K562 (cell line): ENCODE measurements at regions not wholly inside any gene's neighbourhood (a gene's known extent, or its start where the extent isn't known, plus 50 kb on each side); places are given as distances from the start of the nearest gene placed in this dataset.

Experiments used
- CTCF ChIP-seq, 3 experiments: IDR thresholded peaks in 2 of 3; conservative IDR thresholded peaks in 1 of 3; 2 replicates each; pipeline ENCODE4 v1.5.1; 2011 to 2012; ENCODE audit warnings: low read length in 3 of 3, mild to moderate bottlenecking in 3 of 3, control low read depth in 2 of 3, improper control_type of control experiment in 1 of 3, inconsistent platforms in 1 of 3, low read depth in 1 of 3, mixed read lengths in 1 of 3, moderate library complexity in 1 of 3; ENCODE audit not compliant: insufficient read depth in 2 of 3
- ELK1 ChIP-seq: sonication (generic); formaldehyde crosslinking; IDR thresholded peaks from 2 replicates; pipeline ENCODE4 v1.8.1; 2022; ENCODE audit warnings: missing genetic modification reagents
- KDM5B ChIP-seq: fragments of 200-600 bp; sonication (generic); IDR thresholded peaks from 2 replicates; pipeline ENCODE4 v1.6.1; 2012; ENCODE audit warnings: low read depth, mild to moderate bottlenecking, moderate library complexity, low read length, control low read depth, inconsistent platforms; ENCODE audit not compliant: insufficient replicate concordance
- POLR2AphosphoS5 ChIP-seq: IDR thresholded peaks from 2 replicates; pipeline ENCODE4 v1.6.1; 2011; ENCODE audit warnings: mild to moderate bottlenecking, low read depth, low read length, moderate library complexity; ENCODE audit not compliant: control insufficient read depth, insufficient read depth
- PTRF ChIP-seq: fragments of 450-650 bp; IDR thresholded peaks from 2 replicates; pipeline ENCODE4 v1.6.1; 2016; ENCODE audit warnings: mild to moderate bottlenecking, missing genetic modification characterization, missing compliant biosample characterization
- SREBF2 ChIP-seq: sonication (generic); formaldehyde crosslinking; IDR thresholded peaks from 2 replicates; pipeline ENCODE4 v1.4.0; 2020; ENCODE audit warnings: mild to moderate bottlenecking, missing genetic modification reagents
- XRCC4 ChIP-seq: IDR thresholded peaks from one replicate; pipeline ENCODE4 v1.6.1; 2011; ENCODE audit not compliant: insufficient read depth, insufficient read length; ENCODE audit errors: extremely low read depth
- ZNF274 ChIP-seq: IDR thresholded peaks from 2 replicates; pipeline ENCODE4 v1.6.1; 2011; ENCODE audit warnings: low read depth, mild to moderate bottlenecking, low read length, moderate library complexity, borderline replicate concordance

GRCh38 chr4:136357556-136357955 is 1174.7 kb downstream of the PCDH18 start:
- no peak for TF ChIP-seq POLR2AphosphoS5
- no peak for TF ChIP-seq ELK1 (CRISPR knock-in tag)
- TF ChIP-seq KDM5B: no peak
- TF ChIP-seq SREBF2 (CRISPR knock-in tag): no peak
- TF ChIP-seq XRCC4: no peak
- no peak for TF ChIP-seq CTCF (IDR thresholded peaks at IDR 0.05 in 2 of 3, conservative IDR thresholded peaks at IDR 0.05 in 1 of 3; ENCODE audit: insufficient read depth in 2 of 3, low read depth in 1 of 3, low read length in 3 of 3)
- TF ChIP-seq PTRF (tag): no peak
- TF ChIP-seq ZNF274: no peak
